ENCODE measurements at regions not wholly inside any gene's neighbourhood (a gene's known extent, or its start where the extent isn't known, plus 50 kb on each side); places are given as distances from the start of the nearest gene placed in this dataset.

GRCh38 chr10:61845196-61845949, 56.1 kb upstream of the ARID5B start:
- DNase-seq (ENCODE audit: low read depth, low spot score): no peak
- H3K4me3 ChIP-seq (ENCODE audit: low read depth, low read length): no peak overlapping the region
- POLR2A ChIA-PET: no interaction called here
- CTCF ChIA-PET: interaction anchor here (0.7 to 3.4 kb wide), 5 partner anchors 8 to 52 kb away, joined by 3 to 8 read pairs (median 3); no protein-coding TSS in a partner anchor
- TF ChIP-seq CTCF (IDR thresholded peaks at IDR 0.05; ENCODE audit: insufficient read depth, low read length, missing control alignments): no peak

GRCh38 chr10:61845950-61846268, 55.6 kb upstream of the ARID5B start:
- CTCF ChIA-PET: interaction anchor here (0.7 to 3.4 kb wide), 4 partner anchors 9 to 51 kb away, joined by 3 to 8 read pairs (median 3); no protein-coding TSS in a partner anchor
- TF ChIP-seq CTCF (IDR thresholded peaks at IDR 0.05; ENCODE audit: insufficient read depth, low read length, missing control alignments): no peak
- DNase-seq (ENCODE audit: low read depth, low spot score): no peak
- H3K4me3 ChIP-seq (ENCODE audit: low read depth, low read length): no peak overlapping the region
- POLR2A ChIA-PET: no interaction called here

- ChIA-PET POLR2A (no interaction called here), CTCF (interaction anchor here (0.7 to 3.4 kb wide), 5 partner anchors 10 to 96 kb away, joined by 3 to 8 read pairs (median 3); no protein-coding TSS in a partner anchor)
- no peak for DNase-seq (ENCODE audit: low read depth, low spot score)
- no peak overlapping the region for H3K4me3 ChIP-seq (ENCODE audit: low read depth, low read length)
- no peak for TF ChIP-seq CTCF (IDR thresholded peaks at IDR 0.05; ENCODE audit: insufficient read depth, low read length, missing control alignments)
These were observed 55.0 kb upstream of the ARID5B start for GRCh38 chr10:61846370-61847031.

GRCh38 chr10:61847087-61847486, 54.4 kb upstream of the ARID5B start:
- no peak overlapping the region for H3K4me3 ChIP-seq (ENCODE audit: low read depth, low read length)
- DNase-seq (ENCODE audit: low read depth, low spot score): no peak
- TF ChIP-seq CTCF (IDR thresholded peaks at IDR 0.05; ENCODE audit: insufficient read depth, low read length, missing control alignments): no peak
- ChIA-PET POLR2A (no interaction called here), CTCF (interaction anchor here (1.5 to 3.4 kb wide), 2 partner anchors 49 to 96 kb away, joined by 3 to 8 read pairs; no protein-coding TSS in a partner anchor)

- TF ChIP-seq CTCF (IDR thresholded peaks at IDR 0.05; ENCODE audit: insufficient read depth, low read length, missing control alignments): no peak
- POLR2A ChIA-PET: no interaction called here
- CTCF ChIA-PET: interaction anchor here (1.1 to 3.4 kb wide), 3 partner anchors 19 to 97 kb away, joined by 3 to 8 read pairs (median 3); no protein-coding TSS in a partner anchor
- no peak for DNase-seq (ENCODE audit: low read depth, low spot score)
- H3K4me3 ChIP-seq (ENCODE audit: low read depth, low read length): no peak overlapping the region
These were observed 53.9 kb upstream of the ARID5B start for GRCh38 chr10:61847640-61848039.

GRCh38 chr10:61850376-61850775, 51.1 kb upstream of the ARID5B start:
- no peak for TF ChIP-seq CTCF (IDR thresholded peaks at IDR 0.05; ENCODE audit: insufficient read depth, low read length, missing control alignments)
- CTCF ChIA-PET: interaction anchor here (1.0 kb wide), 1 partner anchor 15 kb away, joined by 3 read pairs; no protein-coding TSS in a partner anchor
- H3K4me3 ChIP-seq (ENCODE audit: low read depth, low read length): no peak overlapping the region
- DNase-seq (ENCODE audit: low read depth, low spot score): no peak
- POLR2A ChIA-PET: no interaction called here
